HCT116 (cell line): ENCODE measurements at regions not wholly inside any gene's neighbourhood (a gene's known extent, or its start where the extent isn't known, plus 50 kb on each side); places are given as distances from the start of the nearest gene placed in this dataset.

Source experiments
- ATAC-seq: fragments of 200-7000 bp; cut with Tn5 transposase; 2 replicates; pipeline ENCODE4 v1.9.1; 2020; ENCODE audit warnings: mild to moderate bottlenecking, moderate library complexity
- BruUV-seq: library from RNA; stranded (reverse); fragments of 400-500 nt; replicated peaks from 2 replicates; lab custom pipeline; 2021; lab: Mats Ljungman, UMichigan
- CTCF ChIA-PET: fragments of 300-600 bp; sonication (Branson Sonifier 250); formaldehyde crosslinking; loops from one replicate; lab custom pipeline; 2021; ENCODE audit warnings: antibody characterized with exemption; lab: Charles Lee
- POLR2A ChIA-PET: fragments of 300-600, 350-600 bp; sonication (Branson Sonifier 250); formaldehyde crosslinking; loops from one replicate; lab custom pipeline; 2021; ENCODE audit warnings: antibody characterized with exemption; lab: Charles Lee
- RAD21 ChIA-PET, 2 experiments: fragments of 300-600 bp; sonication (Branson Sonifier 250); formaldehyde crosslinking; loops; one replicate each; lab custom pipeline; 2023; ENCODE audit warnings: low total read pairs in 2 of 2; ENCODE audit not compliant: uncharacterized antibody in 2 of 2, unreplicated experiment in 2 of 2, low non-redundant PET in 1 of 2; lab: Charles Lee
- DNase-seq: peaks from one replicate; pipeline ENCODE4 v3.0.0-alpha.2; 2010; ENCODE audit warnings: low read depth, low spot score
- H2AFZ ChIP-seq: fragments of 200-600 bp; shearing (Covaris generic), sonication (generic); 2 replicates; pipeline ENCODE4 v1.6.1; 2017; ENCODE audit warnings: low read depth, mixed run types, mixed read lengths, antibody characterized with exemption, low read length; ENCODE audit not compliant: poor library complexity, severe bottlenecking
- H3K27ac ChIP-seq: 2 replicates; pipeline ENCODE4 v1.5.1; 2012; ENCODE audit warnings: low read depth, low read length
- H3K27me3 ChIP-seq: fragments of 200-600 bp; sonication (generic); 2 replicates; pipeline ENCODE4 v1.6.1; 2016; ENCODE audit warnings: mixed run types, low read length, mixed read lengths; ENCODE audit not compliant: insufficient read depth
- H3K36me3 ChIP-seq, 2 experiments: fragments of 200-500 bp in 1 of 2; fragments of 200-600 bp in 1 of 2; sonication (Bioruptor generic) in 1 of 2; sonication (generic) in 1 of 2; 2 replicates each; pipeline versions ENCODE4 v1.5.1 to v1.6.1; 2014 to 2016; ENCODE audit warnings: low read length in 2 of 2, inconsistent platforms in 1 of 2, mixed read lengths in 1 of 2, mixed run types in 1 of 2; ENCODE audit not compliant: insufficient read depth in 2 of 2, control insufficient read depth in 1 of 2
- H3K4me1 ChIP-seq, 2 experiments: fragments of 200-600 bp in 1 of 2; sonication (generic) in 1 of 2; 2 replicates each; pipeline versions ENCODE4 v1.5.1 to v1.6.1; 2012 to 2017; ENCODE audit warnings: low read length in 2 of 2, inconsistent platforms in 1 of 2, mild to moderate bottlenecking in 1 of 2, mixed read lengths in 1 of 2, mixed run types in 1 of 2, moderate library complexity in 1 of 2; ENCODE audit not compliant: insufficient read depth in 2 of 2, control insufficient read depth in 1 of 2
- H3K4me2 ChIP-seq: fragments of 200-600 bp; sonication (generic); 2 replicates; pipeline ENCODE4 v1.6.1; 2017; ENCODE audit warnings: mixed run types, low read length, mixed read lengths
- H3K4me3 ChIP-seq, 2 experiments: fragments of 200-600 bp in 1 of 2; sonication (generic) in 1 of 2; replicated peaks in 1 of 2; 2 replicates each; pipeline ENCODE4 v1.5.1; 2011 to 2016; ENCODE audit warnings: low read length in 2 of 2, control low read depth in 1 of 2, low read depth in 1 of 2, mild to moderate bottlenecking in 1 of 2, mixed read lengths in 1 of 2, mixed run types in 1 of 2
- H3K79me2 ChIP-seq: fragments of 200-600 bp; sonication (generic); 2 replicates; pipeline ENCODE4 v1.6.1; 2017; ENCODE audit warnings: mild to moderate bottlenecking, mixed run types, low read length, moderate library complexity, mixed read lengths; ENCODE audit not compliant: insufficient read depth
- H3K9ac ChIP-seq: fragments of 200-600 bp; sonication (generic); 2 replicates; pipeline ENCODE4 v1.6.1; 2016; ENCODE audit warnings: low read length, mixed read lengths
- H3K9me2 ChIP-seq: fragments of 200-600 bp; sonication (generic), shearing (Covaris generic); 2 replicates; pipeline ENCODE4 v1.6.1; 2017; ENCODE audit warnings: mixed run types, mild to moderate bottlenecking, moderate library complexity; ENCODE audit not compliant: insufficient read depth
- H3K9me3 ChIP-seq, 2 experiments: fragments of 200-500 bp in 1 of 2; fragments of 200-600 bp in 1 of 2; sonication (Bioruptor generic) in 1 of 2; sonication (generic) in 1 of 2; 2 replicates each; pipeline ENCODE4 v1.6.1; 2014 to 2017; ENCODE audit warnings: low read length in 2 of 2, mixed read lengths in 2 of 2, inconsistent platforms in 1 of 2, low read depth in 1 of 2, mild to moderate bottlenecking in 1 of 2, mixed run types in 1 of 2, moderate library complexity in 1 of 2; ENCODE audit not compliant: control insufficient read depth in 1 of 2, insufficient read depth in 1 of 2
- H4K20me1 ChIP-seq: fragments of 200-600 bp; sonication (generic), shearing (Covaris generic); 2 replicates; pipeline ENCODE4 v1.6.1; 2017; ENCODE audit warnings: mixed run types, mild to moderate bottlenecking, moderate library complexity; ENCODE audit not compliant: insufficient read depth
- CBX3 ChIP-seq: IDR thresholded peaks from 2 replicates; pipeline ENCODE4 v1.6.1; 2012; ENCODE audit warnings: low read depth
- CEBPB ChIP-seq: IDR thresholded peaks from 2 replicates; pipeline ENCODE4 v1.6.1; 2012; ENCODE audit warnings: low read depth
- EGR1 ChIP-seq: IDR thresholded peaks from 2 replicates; pipeline ENCODE4 v1.6.1; 2012; ENCODE audit warnings: low read depth
- ELF1 ChIP-seq: IDR thresholded peaks from 2 replicates; pipeline ENCODE4 v1.6.1; 2012; ENCODE audit warnings: low read depth, borderline replicate concordance
- JUND ChIP-seq: IDR thresholded peaks from 2 replicates; pipeline ENCODE4 v1.6.1; 2012
- POLR2A ChIP-seq: IDR thresholded peaks from 2 replicates; pipeline ENCODE4 v1.7.0; 2011; ENCODE audit warnings: borderline replicate concordance; ENCODE audit not compliant: insufficient read depth, insufficient read length; ENCODE audit errors: extremely low read depth
- POLR2AphosphoS5 ChIP-seq: IDR thresholded peaks from 2 replicates; pipeline ENCODE4 v1.6.1; 2011; ENCODE audit warnings: mild to moderate bottlenecking, low read depth, low read length, moderate library complexity
- SIN3A ChIP-seq: IDR thresholded peaks from 2 replicates; pipeline ENCODE4 v1.6.1; 2012; ENCODE audit warnings: low read depth
- SP1 ChIP-seq: IDR thresholded peaks from 2 replicates; pipeline ENCODE4 v1.6.1; 2012; ENCODE audit warnings: low read depth
- ZNF274 ChIP-seq: fragments of 200-500 bp; sonication (Bioruptor generic); IDR thresholded peaks from 2 replicates; pipeline ENCODE4 v1.6.1; 2014; ENCODE audit warnings: mild to moderate bottlenecking, low read depth, low read length, inconsistent platforms
- intact Hi-C: fragments of 100-400 bp; cut with micrococcal nuclease; formaldehyde crosslinking; loops from 2 replicates; pipeline ENCODE4 v1.10.0; 2022
- TF ChIP-seq, protein P1 (sequence below): IDR thresholded peaks from 2 replicates; pipeline ENCODE4 v1.6.1; 2012
- TF ChIP-seq, protein P2 (sequence below): IDR thresholded peaks from 2 replicates; pipeline ENCODE4 v1.6.1; 2012; ENCODE audit warnings: low read depth
- TF ChIP-seq, protein P3 (sequence below): IDR thresholded peaks from 2 replicates; pipeline ENCODE4 v1.6.1; 2011; ENCODE audit warnings: mild to moderate bottlenecking, low read length, moderate library complexity; ENCODE audit not compliant: insufficient replicate concordance; ENCODE audit errors: extremely low read depth
- TF ChIP-seq, protein P4 (sequence below), 3 experiments: fragments of 200-600 bp in 1 of 3; sonication (generic) in 1 of 3; IDR thresholded peaks in 2 of 3; conservative IDR thresholded peaks in 1 of 3; 2 replicates each; pipeline ENCODE4 v1.5.1; 2012 to 2017; ENCODE audit warnings: low read depth in 2 of 3, low read length in 2 of 3, antibody characterized with exemption in 1 of 3, borderline replicate concordance in 1 of 3, control low read depth in 1 of 3, mild to moderate bottlenecking in 1 of 3, mixed read lengths in 1 of 3, mixed run types in 1 of 3, moderate library complexity in 1 of 3; ENCODE audit not compliant: insufficient read depth in 1 of 3

DNA sequence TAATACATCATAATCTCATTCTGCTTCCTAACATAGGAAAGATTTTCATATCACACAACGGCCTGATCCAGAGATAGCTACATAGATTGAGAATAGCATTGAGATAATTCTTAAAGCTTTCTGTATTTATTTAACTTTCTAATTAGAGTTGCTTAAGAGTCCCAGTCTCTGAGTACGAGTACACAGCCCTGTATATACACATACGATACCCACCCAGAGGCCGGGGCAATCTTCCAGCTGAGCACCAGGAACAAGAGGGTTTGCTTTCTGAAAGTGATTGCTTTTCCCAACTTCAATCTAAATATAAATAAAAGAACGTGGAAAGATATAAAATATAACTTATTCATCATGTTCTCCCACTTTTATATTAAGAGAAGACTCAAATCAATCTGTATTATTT lies 313.8 kb downstream of the COL12A1 start:
- no peak overlapping the region for H3K9ac ChIP-seq
- H3K36me3 ChIP-seq = no peaks in the 10 kb centered on the region
- TF ChIP-seq, protein P1, sequence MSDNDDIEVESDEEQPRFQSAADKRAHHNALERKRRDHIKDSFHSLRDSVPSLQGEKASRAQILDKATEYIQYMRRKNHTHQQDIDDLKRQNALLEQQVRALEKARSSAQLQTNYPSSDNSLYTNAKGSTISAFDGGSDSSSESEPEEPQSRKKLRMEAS = no peak
- TF ChIP-seq CEBPB (no peak), POLR2A (no peak), ELF1 (no peak), SP1 (no peak), POLR2AphosphoS5 (no peak), EGR1 (no peak), JUND (no peak), CBX3 (no peak), SIN3A (no peak), ZNF274 (no peak)
- TF ChIP-seq, protein P2, sequence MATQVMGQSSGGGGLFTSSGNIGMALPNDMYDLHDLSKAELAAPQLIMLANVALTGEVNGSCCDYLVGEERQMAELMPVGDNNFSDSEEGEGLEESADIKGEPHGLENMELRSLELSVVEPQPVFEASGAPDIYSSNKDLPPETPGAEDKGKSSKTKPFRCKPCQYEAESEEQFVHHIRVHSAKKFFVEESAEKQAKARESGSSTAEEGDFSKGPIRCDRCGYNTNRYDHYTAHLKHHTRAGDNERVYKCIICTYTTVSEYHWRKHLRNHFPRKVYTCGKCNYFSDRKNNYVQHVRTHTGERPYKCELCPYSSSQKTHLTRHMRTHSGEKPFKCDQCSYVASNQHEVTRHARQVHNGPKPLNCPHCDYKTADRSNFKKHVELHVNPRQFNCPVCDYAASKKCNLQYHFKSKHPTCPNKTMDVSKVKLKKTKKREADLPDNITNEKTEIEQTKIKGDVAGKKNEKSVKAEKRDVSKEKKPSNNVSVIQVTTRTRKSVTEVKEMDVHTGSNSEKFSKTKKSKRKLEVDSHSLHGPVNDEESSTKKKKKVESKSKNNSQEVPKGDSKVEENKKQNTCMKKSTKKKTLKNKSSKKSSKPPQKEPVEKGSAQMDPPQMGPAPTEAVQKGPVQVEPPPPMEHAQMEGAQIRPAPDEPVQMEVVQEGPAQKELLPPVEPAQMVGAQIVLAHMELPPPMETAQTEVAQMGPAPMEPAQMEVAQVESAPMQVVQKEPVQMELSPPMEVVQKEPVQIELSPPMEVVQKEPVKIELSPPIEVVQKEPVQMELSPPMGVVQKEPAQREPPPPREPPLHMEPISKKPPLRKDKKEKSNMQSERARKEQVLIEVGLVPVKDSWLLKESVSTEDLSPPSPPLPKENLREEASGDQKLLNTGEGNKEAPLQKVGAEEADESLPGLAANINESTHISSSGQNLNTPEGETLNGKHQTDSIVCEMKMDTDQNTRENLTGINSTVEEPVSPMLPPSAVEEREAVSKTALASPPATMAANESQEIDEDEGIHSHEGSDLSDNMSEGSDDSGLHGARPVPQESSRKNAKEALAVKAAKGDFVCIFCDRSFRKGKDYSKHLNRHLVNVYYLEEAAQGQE = no peak
- TF ChIP-seq, protein P3, sequence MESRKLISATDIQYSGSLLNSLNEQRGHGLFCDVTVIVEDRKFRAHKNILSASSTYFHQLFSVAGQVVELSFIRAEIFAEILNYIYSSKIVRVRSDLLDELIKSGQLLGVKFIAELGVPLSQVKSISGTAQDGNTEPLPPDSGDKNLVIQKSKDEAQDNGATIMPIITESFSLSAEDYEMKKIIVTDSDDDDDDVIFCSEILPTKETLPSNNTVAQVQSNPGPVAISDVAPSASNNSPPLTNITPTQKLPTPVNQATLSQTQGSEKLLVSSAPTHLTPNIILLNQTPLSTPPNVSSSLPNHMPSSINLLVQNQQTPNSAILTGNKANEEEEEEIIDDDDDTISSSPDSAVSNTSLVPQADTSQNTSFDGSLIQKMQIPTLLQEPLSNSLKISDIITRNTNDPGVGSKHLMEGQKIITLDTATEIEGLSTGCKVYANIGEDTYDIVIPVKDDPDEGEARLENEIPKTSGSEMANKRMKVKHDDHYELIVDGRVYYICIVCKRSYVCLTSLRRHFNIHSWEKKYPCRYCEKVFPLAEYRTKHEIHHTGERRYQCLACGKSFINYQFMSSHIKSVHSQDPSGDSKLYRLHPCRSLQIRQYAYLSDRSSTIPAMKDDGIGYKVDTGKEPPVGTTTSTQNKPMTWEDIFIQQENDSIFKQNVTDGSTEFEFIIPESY = no peak
- TF ChIP-seq, protein P4, sequence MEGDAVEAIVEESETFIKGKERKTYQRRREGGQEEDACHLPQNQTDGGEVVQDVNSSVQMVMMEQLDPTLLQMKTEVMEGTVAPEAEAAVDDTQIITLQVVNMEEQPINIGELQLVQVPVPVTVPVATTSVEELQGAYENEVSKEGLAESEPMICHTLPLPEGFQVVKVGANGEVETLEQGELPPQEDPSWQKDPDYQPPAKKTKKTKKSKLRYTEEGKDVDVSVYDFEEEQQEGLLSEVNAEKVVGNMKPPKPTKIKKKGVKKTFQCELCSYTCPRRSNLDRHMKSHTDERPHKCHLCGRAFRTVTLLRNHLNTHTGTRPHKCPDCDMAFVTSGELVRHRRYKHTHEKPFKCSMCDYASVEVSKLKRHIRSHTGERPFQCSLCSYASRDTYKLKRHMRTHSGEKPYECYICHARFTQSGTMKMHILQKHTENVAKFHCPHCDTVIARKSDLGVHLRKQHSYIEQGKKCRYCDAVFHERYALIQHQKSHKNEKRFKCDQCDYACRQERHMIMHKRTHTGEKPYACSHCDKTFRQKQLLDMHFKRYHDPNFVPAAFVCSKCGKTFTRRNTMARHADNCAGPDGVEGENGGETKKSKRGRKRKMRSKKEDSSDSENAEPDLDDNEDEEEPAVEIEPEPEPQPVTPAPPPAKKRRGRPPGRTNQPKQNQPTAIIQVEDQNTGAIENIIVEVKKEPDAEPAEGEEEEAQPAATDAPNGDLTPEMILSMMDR (IDR thresholded peaks at IDR 0.05 in 2 of 3, conservative IDR thresholded peaks at IDR 0.05 in 1 of 3; ENCODE audit: borderline replicate concordance in 1 of 3, insufficient read depth in 1 of 3, low read depth in 2 of 3, low read length in 2 of 3) = no peak
- no peaks in the 10 kb centered on the region for H3K9me2 ChIP-seq
- ATAC-seq = no peak
- ChIA-PET POLR2A (no interaction called here), CTCF (no interaction called here), RAD21 (no interaction called here)
- intact Hi-C loops = no loop called here
- DNase-seq = no peak
- H3K4me2 ChIP-seq = no peak overlapping the region
- H3K9me3 ChIP-seq = no peaks in the 10 kb centered on the region
- no peaks in the 10 kb centered on the region for H3K4me1 ChIP-seq
- no peak overlapping the region for H3K27ac ChIP-seq
- H4K20me1 ChIP-seq = no peaks in the 10 kb centered on the region
- no peak overlapping the region for H3K4me3 ChIP-seq
- no peak overlapping the region for H2AFZ ChIP-seq
- no peaks in the 10 kb centered on the region for H3K79me2 ChIP-seq
- no peaks in the 10 kb centered on the region for H3K27me3 ChIP-seq
- BruUV-seq = no TSS peak
